ENCODE measurements at regions not wholly inside any gene's neighbourhood (a gene's known extent, or its start where the extent isn't known, plus 50 kb on each side); places are given as distances from the start of the nearest gene placed in this dataset.
"Not testable (repeated sequence)": the region's sequence is repeated elsewhere in the genome, so short reads cannot be mapped to it uniquely, and the experiment has no call there.

DNA sequence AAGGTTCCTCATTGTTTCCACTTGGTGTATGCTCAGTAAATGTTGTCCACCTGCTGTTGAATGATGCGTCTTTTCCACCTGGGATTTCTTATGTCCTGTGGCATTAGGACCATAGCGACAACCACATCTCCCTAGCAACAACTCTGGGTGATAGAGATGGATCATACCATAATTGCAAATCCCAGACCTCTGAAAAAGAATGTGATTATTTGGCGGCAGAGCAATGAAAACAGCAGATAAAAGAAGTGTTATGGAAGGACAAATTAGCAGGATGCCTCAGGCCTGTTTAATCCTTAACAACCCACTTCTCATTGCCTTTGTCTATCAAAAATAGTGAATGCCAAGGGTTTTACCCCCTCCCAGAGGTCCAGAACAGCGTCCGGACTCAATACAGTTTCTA is 278.9 kb downstream of the TSN start:
- Mint-ChIP-seq H3K27me3 (ENCODE audit: low read depth) (no peaks in the 10 kb centered on the region), H3K4me3 (peak overlapping the region; percentile 49), H3K27ac (ENCODE audit: unreplicated experiment) (peak overlapping the region; percentile 58), H3K36me3 (ENCODE audit: low read depth) (no peaks in the 10 kb centered on the region), H3K4me1 (peaks cover 28% of the 10 kb centered on the region), H3K9me3 (peaks cover 2% of the 10 kb centered on the region)
- no peak for DNase-seq (ENCODE audit: low read depth, low spot score)
- TF ChIP-seq, protein P1, sequence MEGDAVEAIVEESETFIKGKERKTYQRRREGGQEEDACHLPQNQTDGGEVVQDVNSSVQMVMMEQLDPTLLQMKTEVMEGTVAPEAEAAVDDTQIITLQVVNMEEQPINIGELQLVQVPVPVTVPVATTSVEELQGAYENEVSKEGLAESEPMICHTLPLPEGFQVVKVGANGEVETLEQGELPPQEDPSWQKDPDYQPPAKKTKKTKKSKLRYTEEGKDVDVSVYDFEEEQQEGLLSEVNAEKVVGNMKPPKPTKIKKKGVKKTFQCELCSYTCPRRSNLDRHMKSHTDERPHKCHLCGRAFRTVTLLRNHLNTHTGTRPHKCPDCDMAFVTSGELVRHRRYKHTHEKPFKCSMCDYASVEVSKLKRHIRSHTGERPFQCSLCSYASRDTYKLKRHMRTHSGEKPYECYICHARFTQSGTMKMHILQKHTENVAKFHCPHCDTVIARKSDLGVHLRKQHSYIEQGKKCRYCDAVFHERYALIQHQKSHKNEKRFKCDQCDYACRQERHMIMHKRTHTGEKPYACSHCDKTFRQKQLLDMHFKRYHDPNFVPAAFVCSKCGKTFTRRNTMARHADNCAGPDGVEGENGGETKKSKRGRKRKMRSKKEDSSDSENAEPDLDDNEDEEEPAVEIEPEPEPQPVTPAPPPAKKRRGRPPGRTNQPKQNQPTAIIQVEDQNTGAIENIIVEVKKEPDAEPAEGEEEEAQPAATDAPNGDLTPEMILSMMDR (conservative IDR thresholded peaks at IDR 0.05) = no peak

DNA sequence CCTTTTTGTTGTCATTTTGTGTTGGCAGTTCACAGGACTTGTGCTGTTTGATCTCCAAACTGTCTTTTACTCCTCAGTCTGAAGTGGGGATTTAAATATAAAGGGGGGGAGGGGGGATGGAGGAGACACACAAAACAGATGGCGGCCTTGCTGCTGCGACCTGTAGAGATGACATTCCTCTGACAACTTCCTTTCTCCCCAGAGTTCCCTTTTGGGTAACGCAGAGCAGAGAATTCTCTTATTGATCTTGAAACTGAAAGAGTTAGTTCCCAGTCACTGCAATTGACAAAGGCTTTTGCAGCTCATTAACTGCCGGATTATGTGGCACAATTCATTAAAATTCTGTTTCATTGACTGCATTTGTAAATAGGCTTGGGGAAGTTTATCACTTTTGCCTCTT is 279.3 kb downstream of the TSN start:
- TF ChIP-seq, protein P1 (conservative IDR thresholded peaks at IDR 0.05) = no peak
- Mint-ChIP-seq H3K4me3 (peak overlapping the region; percentile 49), H3K4me1 (peaks cover 28% of the 10 kb centered on the region), H3K36me3 (ENCODE audit: low read depth) (no peaks in the 10 kb centered on the region), H3K9me3 (peaks cover 2% of the 10 kb centered on the region), H3K27ac (ENCODE audit: unreplicated experiment) (peak overlapping the region; percentile 58), H3K27me3 (ENCODE audit: low read depth) (no peaks in the 10 kb centered on the region)
- no peak for DNase-seq (ENCODE audit: low read depth, low spot score)

DNA sequence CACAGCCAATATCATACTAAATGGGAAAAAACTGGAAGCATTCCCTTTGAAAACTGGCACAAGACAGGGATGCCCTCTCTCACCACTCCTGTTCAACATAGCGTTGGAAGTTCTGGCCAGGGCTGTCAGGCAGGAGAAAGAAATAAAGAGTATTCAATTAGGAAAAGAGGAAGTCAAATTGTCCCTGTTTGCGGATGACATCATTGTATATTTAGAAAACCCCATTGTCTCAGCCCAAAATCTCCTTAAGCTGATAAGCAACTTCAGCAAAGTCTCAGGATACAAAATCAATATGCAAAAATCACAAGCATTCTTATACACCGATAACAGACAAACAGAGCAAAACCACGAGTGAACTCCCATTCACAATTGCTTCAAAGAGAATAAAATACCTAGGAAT is 283.4 kb downstream of the TSN start:
- H3K9me3 Mint-ChIP-seq; H3K27me3 Mint-ChIP-seq (ENCODE audit: low read depth); DNase-seq (ENCODE audit: low read depth, low spot score); H3K27ac Mint-ChIP-seq (ENCODE audit: unreplicated experiment); H3K36me3 Mint-ChIP-seq (ENCODE audit: low read depth); H3K4me3 Mint-ChIP-seq: not testable (repeated sequence)
- H3K4me1 Mint-ChIP-seq = peaks cover 18% of the 10 kb centered on the region

DNA sequence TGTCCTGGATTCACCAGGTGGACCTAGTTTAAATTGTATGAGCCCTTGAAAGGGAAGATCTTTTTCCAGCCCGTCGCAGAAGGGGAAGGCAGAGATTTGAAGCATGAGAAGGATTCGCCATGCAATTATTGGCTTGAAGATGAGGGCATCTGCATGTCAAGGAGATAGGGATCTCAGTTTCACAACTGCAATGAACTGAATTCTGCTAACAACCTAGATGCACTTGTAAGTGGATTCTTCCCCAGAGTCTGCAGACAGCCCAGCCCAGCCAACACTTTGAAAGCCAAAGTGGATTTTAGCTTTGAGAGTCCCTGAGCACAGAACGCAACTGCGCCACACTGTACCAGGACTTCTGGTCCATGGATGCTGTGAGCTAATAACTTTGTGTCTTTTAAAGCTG is 286.0 kb downstream of the TSN start:
- Mint-ChIP-seq H3K9me3 (peaks cover 5% of the 10 kb centered on the region), H3K4me3 (no peak overlapping the region), H3K36me3 (ENCODE audit: low read depth) (no peaks in the 10 kb centered on the region), H3K27me3 (ENCODE audit: low read depth) (no peaks in the 10 kb centered on the region), H3K4me1 (no peaks in the 10 kb centered on the region), H3K27ac (ENCODE audit: unreplicated experiment) (no peak overlapping the region)
- TF ChIP-seq, protein P1 (conservative IDR thresholded peaks at IDR 0.05) = no peak
- no peak for DNase-seq (ENCODE audit: low read depth, low spot score)

DNA sequence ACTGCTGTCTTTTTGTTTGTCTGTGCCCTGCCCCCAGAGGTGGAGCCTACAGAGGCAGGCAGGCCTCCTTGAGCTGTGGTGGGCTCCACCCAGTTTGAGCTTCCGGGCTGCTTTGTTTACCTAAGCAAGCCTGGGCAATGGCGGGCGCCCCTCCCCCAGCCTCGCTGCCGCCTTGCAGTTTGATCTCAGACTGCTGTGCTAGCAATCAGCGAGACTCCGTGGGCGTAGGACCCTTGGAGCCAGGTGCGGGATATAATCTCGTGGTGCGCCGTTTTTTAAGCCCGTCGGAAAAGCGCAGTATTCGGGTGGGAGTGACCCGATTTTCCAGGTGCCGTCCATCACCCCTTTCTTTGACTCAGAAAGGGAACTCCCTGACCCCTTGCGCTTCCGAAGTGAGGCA is 296.2 kb downstream of the TSN start:
- Mint-ChIP-seq H3K4me1 (peaks cover 10% of the 10 kb centered on the region), H3K36me3 (ENCODE audit: low read depth) (peaks cover 11% of the 10 kb centered on the region), H3K9me3 (peaks cover 15% of the 10 kb centered on the region)
- not testable (repeated sequence) for H3K27ac Mint-ChIP-seq (ENCODE audit: unreplicated experiment); DNase-seq (ENCODE audit: low read depth, low spot score); H3K27me3 Mint-ChIP-seq (ENCODE audit: low read depth); H3K4me3 Mint-ChIP-seq

DNA sequence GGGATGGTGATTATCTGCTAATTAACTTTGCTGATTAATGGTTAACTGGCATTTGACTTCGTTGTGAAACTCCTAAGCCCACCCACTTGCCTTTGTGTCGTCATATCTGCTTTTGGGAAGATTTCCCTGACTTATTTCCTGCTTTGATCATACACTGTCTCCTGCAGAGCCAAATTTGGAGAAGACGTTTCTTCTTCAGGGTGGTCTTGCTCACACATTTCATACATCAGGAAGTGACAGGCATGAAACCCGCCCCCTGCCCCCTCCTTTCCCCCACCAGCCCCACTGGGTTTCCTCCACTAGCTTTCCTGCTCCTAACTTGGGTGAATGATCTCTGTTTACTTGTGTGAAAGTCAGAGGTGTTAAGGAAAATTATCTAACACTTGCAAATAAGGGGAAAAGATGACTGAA is 300.1 kb downstream of the TSN start:
- Mint-ChIP-seq H3K9me3 (peaks cover 15% of the 10 kb centered on the region), H3K4me1 (peaks cover 10% of the 10 kb centered on the region), H3K27me3 (ENCODE audit: low read depth) (no peaks in the 10 kb centered on the region), H3K4me3 (no peak overlapping the region), H3K27ac (ENCODE audit: unreplicated experiment) (no peak overlapping the region), H3K36me3 (ENCODE audit: low read depth) (peaks cover 11% of the 10 kb centered on the region)
- no peak for DNase-seq (ENCODE audit: low read depth, low spot score)
- TF ChIP-seq, protein P1 (conservative IDR thresholded peaks at IDR 0.05) = no peak

DNA sequence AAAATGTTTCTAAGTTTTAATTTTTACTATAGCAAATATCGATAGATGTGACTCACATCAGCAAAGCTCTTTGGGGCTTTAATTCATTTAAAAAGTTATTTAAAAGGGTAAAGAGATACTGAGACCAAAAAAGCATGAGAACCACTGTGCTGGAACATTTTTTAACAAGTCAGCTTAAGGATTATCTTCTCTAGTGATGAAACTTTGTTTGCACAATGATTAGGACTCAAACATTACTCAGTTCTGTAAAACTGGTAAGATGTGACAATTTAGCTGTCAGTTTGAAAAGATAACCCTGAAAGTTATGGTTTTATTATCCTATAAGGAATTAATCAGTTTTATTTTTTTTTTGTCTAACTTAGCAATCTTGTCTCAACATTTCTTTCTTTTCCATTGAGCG is 301.4 kb downstream of the TSN start:
- peaks cover 15% of the 10 kb centered on the region for H3K9me3 Mint-ChIP-seq
- H3K4me1 Mint-ChIP-seq = peaks cover 10% of the 10 kb centered on the region
- H3K27ac Mint-ChIP-seq (ENCODE audit: unreplicated experiment) = no peak overlapping the region
- no peak for DNase-seq (ENCODE audit: low read depth, low spot score)
- no peaks in the 10 kb centered on the region for H3K27me3 Mint-ChIP-seq (ENCODE audit: low read depth)
- TF ChIP-seq, protein P1 (conservative IDR thresholded peaks at IDR 0.05) = no peak
- no peak overlapping the region for H3K4me3 Mint-ChIP-seq
- peaks cover 11% of the 10 kb centered on the region for H3K36me3 Mint-ChIP-seq (ENCODE audit: low read depth)

Data from neural crest cell (in vitro differentiated cells).